ENCODE measurements at regions not wholly inside any gene's neighbourhood (a gene's known extent, or its start where the extent isn't known, plus 50 kb on each side); places are given as distances from the start of the nearest gene placed in this dataset.

DNA sequence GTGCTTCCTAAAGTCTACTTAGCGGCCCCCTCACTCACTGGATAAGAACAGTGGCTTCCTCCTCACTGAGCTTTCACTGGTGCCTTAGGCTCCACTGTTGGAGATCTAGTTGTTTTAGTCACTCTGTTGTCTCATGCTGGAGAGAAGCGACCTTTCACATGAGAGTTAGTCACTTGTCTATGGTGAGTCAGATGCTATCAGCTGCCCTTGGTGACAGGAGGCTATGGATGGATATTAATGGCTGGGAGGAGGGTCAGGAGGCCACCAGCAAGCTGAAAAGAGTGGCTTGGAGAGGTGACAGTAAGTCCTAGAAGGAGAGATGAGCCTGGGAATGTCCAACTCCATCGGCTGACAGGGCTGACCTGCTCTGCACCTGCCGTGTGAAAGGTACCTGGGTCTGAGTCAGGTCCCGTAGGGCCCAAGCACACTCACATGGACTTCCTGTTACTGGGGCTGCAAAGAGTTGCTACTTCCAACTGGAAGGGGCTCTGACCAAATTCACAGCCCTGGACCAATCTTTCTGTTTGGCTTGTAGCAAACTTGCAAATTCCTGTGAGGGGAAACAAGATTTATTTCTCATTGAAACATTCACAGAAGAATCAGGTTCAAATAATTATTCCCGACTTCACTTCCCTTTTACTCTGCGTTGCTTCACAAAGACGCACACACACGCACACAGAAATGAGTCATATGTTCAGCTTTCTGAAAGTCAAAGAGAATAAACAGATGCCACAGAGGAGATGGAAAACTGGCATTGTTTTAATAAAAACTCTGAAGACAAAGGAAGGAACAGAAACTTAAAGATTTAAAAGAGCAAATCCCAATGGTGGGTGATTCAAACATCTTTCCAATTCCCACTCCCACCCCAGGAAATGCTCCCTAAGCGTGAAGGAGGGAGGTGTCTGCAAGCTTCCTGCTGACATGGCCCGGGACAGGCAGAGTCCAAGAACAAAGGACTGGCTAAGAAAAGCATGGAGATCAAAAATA is 203.5 kb upstream of the TWIST2 start:
- Histone ChIP-seq H3K4me3 (no peak overlapping the region), H3K27me3 (replicated peaks in 1 of 7) (peaks cover 0 to 11% (median 0%) of the 10 kb centered on the region in 7 donors), H3K27ac (no peak overlapping the region), H3K4me1 (no peaks in the 10 kb centered on the region), H3K9me3 (no peaks in the 10 kb centered on the region), H3K36me3 (no peaks in the 10 kb centered on the region)
- WGBS, 5 donors = 50 to 69% (median 54%) methylated on average over 11 of the region's 11 CpGs
- DNase-seq = no peak
- intact Hi-C loops (cut with DNase I; ENCODE audit: low total_unique reads) = no loop called here
- TF ChIP-seq, protein P1, sequence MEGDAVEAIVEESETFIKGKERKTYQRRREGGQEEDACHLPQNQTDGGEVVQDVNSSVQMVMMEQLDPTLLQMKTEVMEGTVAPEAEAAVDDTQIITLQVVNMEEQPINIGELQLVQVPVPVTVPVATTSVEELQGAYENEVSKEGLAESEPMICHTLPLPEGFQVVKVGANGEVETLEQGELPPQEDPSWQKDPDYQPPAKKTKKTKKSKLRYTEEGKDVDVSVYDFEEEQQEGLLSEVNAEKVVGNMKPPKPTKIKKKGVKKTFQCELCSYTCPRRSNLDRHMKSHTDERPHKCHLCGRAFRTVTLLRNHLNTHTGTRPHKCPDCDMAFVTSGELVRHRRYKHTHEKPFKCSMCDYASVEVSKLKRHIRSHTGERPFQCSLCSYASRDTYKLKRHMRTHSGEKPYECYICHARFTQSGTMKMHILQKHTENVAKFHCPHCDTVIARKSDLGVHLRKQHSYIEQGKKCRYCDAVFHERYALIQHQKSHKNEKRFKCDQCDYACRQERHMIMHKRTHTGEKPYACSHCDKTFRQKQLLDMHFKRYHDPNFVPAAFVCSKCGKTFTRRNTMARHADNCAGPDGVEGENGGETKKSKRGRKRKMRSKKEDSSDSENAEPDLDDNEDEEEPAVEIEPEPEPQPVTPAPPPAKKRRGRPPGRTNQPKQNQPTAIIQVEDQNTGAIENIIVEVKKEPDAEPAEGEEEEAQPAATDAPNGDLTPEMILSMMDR (IDR thresholded peaks at IDR 0.05 in 8 of 11, conservative IDR thresholded peaks at IDR 0.05 in 3 of 11) = no peak
- TF ChIP-seq POLR2A (IDR thresholded peaks at IDR 0.05) = no peak
- no peak for TF ChIP-seq POLR2AphosphoS5 (IDR thresholded peaks at IDR 0.05)

DNA sequence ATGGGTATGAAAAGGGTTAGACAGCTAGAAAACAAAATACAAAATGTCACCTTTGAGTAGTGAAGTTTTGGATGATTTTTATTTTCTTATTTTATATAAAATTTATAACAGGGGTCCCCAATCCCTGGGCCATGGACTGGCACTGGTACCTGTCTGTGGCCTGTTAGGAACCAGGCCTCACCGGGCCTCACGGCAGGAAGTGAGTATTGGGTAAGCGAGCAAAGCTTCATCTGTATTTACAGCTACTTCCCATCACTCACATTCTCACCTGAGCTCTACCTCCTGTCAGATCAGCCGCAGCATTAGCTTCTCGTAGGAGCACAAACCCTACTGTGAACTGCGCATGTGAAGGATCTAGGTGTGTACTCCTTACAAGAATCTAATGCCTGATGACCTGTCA is 202.8 kb upstream of the TWIST2 start:
- H3K4me3 ChIP-seq = no peak overlapping the region
- H3K27ac ChIP-seq = no peak overlapping the region
- peaks cover 0 to 9% (median 0%) of the 10 kb centered on the region in 7 donors for H3K27me3 ChIP-seq (replicated peaks in 1 of 7)
- intact Hi-C loops (cut with DNase I; ENCODE audit: low total_unique reads) = no loop called here
- H3K9me3 ChIP-seq = no peaks in the 10 kb centered on the region
- no peak for DNase-seq
- WGBS, 5 donors = 81 to 86% (median 83%) methylated on average over 6 of the region's 6 CpGs
- no peaks in the 10 kb centered on the region for H3K36me3 ChIP-seq
- no peaks in the 10 kb centered on the region for H3K4me1 ChIP-seq
- TF ChIP-seq, protein P1 (IDR thresholded peaks at IDR 0.05 in 8 of 11, conservative IDR thresholded peaks at IDR 0.05 in 3 of 11) = no peak
- TF ChIP-seq POLR2AphosphoS5 (IDR thresholded peaks at IDR 0.05) = no peak
- TF ChIP-seq POLR2A (IDR thresholded peaks at IDR 0.05) = no peak

- 89 to 100% (median 92%) methylated on average over 1 of the region's 1 CpG for WGBS, 5 donors
- no peaks in the 10 kb centered on the region for H3K4me1 ChIP-seq
- intact Hi-C loops (cut with DNase I; ENCODE audit: low total_unique reads) = no loop called here
- peaks cover 0 to 11% (median 0%) of the 10 kb centered on the region in 7 donors for H3K27me3 ChIP-seq (replicated peaks in 1 of 7)
- H3K4me3 ChIP-seq = no peak overlapping the region
- no peaks in the 10 kb centered on the region for H3K36me3 ChIP-seq
- DNase-seq = no peak
- H3K9me3 ChIP-seq = no peaks in the 10 kb centered on the region
- no peak for TF ChIP-seq POLR2A (IDR thresholded peaks at IDR 0.05)
- TF ChIP-seq, protein P1 (IDR thresholded peaks at IDR 0.05 in 8 of 11, conservative IDR thresholded peaks at IDR 0.05 in 3 of 11) = no peak
- TF ChIP-seq POLR2AphosphoS5 (IDR thresholded peaks at IDR 0.05) = no peak
- H3K27ac ChIP-seq = no peak overlapping the region
These were observed 202.2 kb upstream of the TWIST2 start for GRCh38 chr2:238645716-238646115.

GRCh38 chr2:238646281-238646680 is 201.6 kb upstream of the TWIST2 start:
- WGBS, 5 donors = 74 to 88% (median 83%) methylated on average over 4 of the region's 4 CpGs
- TF ChIP-seq, protein P1 (IDR thresholded peaks at IDR 0.05 in 8 of 11, conservative IDR thresholded peaks at IDR 0.05 in 3 of 11) = no peak
- no peak for TF ChIP-seq POLR2AphosphoS5 (IDR thresholded peaks at IDR 0.05)
- Histone ChIP-seq H3K36me3 (no peaks in the 10 kb centered on the region), H3K9me3 (no peaks in the 10 kb centered on the region), H3K27me3 (replicated peaks in 1 of 7) (peaks cover 0 to 17% (median 0%) of the 10 kb centered on the region in 7 donors), H3K4me3 (no peak overlapping the region), H3K27ac (no peak overlapping the region), H3K4me1 (no peaks in the 10 kb centered on the region)
- intact Hi-C loops (cut with DNase I; ENCODE audit: low total_unique reads) = no loop called here
- DNase-seq = no peak

Data from spleen (tissue), 11 donors.